OCI-LY1 (cell line): ENCODE measurements at regions not wholly inside any gene's neighbourhood (a gene's known extent, or its start where the extent isn't known, plus 50 kb on each side); places are given as distances from the start of the nearest gene placed in this dataset.
"Not testable (repeated sequence)": the region's sequence is repeated elsewhere in the genome, so short reads cannot be mapped to it uniquely, and the experiment has no call there.

Source experiments
- EZH2 ChIP-seq: fragments of 200-600 bp; sonication (generic), shearing (Covaris generic); IDR thresholded peaks from 2 replicates; pipeline ENCODE4 v1.8.0; 2017; ENCODE audit warnings: borderline replicate concordance, mixed run types, mild to moderate bottlenecking, antibody characterized with exemption, low read length, moderate library complexity, mixed read lengths
- TF ChIP-seq, protein P1 (sequence below): fragments of 200-600 bp; sonication (generic), shearing (Covaris generic); IDR thresholded peaks from 2 replicates; pipeline ENCODE4 v1.5.1; 2017; ENCODE audit warnings: mild to moderate bottlenecking, antibody characterized with exemption, low read length, moderate library complexity, mixed read lengths

DNA sequence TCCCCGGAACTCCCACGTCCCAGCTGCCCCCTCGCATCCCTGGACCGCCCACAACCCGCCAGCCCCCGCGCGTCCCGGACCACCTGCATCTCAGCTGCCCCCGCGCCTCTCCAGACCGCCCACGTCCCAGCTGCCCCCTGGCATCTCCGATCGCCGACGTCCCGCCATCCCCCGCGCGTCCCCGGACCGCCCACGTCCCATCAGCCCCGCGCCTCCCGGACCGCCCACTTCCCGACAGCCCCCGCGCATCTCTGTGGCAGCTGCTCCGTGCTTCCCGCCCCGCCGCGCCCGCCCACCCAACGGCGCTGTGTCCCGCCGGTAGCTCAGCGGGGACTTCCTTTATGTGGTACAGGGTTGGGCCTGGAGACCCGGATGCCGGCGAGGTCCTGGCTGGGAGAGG lies 955.8 kb downstream of the TMEM121 start:
- TF ChIP-seq, protein P1, sequence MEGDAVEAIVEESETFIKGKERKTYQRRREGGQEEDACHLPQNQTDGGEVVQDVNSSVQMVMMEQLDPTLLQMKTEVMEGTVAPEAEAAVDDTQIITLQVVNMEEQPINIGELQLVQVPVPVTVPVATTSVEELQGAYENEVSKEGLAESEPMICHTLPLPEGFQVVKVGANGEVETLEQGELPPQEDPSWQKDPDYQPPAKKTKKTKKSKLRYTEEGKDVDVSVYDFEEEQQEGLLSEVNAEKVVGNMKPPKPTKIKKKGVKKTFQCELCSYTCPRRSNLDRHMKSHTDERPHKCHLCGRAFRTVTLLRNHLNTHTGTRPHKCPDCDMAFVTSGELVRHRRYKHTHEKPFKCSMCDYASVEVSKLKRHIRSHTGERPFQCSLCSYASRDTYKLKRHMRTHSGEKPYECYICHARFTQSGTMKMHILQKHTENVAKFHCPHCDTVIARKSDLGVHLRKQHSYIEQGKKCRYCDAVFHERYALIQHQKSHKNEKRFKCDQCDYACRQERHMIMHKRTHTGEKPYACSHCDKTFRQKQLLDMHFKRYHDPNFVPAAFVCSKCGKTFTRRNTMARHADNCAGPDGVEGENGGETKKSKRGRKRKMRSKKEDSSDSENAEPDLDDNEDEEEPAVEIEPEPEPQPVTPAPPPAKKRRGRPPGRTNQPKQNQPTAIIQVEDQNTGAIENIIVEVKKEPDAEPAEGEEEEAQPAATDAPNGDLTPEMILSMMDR, result not testable (repeated sequence)
- not testable (repeated sequence) for TF ChIP-seq EZH2
